ENCODE measurements at regions not wholly inside any gene's neighbourhood (a gene's known extent, or its start where the extent isn't known, plus 50 kb on each side); places are given as distances from the start of the nearest gene placed in this dataset.
"Not testable (repeated sequence)": the region's sequence is repeated elsewhere in the genome, so short reads cannot be mapped to it uniquely, and the experiment has no call there.

DNA sequence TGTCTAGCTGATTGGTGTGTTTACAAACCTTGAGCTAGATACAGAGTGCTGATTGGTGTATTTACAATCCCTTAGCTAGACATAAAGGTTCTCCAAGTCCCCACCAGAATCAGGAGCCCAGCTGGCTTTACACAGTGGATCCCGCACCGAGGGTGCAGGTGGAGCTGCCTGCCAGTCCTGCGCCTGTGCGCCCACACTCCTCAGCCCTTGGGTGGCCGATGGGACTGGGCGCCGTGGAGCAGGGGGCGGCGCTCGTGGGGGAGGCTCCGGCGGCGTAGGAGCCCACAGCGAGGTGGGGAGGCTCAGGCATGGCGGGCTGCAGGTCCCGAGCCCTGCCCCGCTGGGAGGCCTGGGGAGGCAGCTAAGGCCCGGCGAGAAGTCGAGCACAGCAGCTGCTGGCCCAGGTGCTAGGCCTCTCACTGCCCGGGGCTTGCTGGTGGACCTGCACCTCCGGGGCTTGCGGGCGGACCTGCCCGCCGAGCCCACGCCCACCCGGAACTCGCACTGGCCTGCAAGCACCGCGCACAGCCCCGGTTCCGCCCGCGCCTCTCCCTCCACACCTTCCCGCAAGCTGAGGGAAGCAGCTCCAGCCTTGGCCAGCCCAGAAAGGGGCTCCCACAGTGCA, 51.0 kb upstream of the CDYL start:
- DNase-seq (ENCODE audit: low spot score) = peak; percentile 4

DNA sequence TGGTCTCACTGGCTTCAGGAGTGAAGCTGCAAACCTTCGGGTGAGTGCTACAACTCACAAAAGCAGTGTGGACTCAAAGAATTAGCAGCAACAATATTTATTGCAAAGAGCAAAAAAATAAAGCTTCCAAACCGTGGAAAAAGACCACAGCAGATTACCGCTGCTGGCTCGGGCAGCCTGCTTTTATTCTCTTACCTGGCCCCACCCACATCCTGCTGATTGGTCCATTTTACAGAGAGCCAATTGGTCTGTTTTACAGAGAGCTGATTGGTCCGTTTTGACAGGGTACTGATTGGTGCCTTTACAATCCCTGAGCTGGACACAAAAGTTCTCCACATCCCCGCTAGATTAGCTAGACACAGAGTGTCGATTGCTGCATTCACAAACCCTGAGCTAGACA, 51.5 kb upstream of the CDYL start:
- DNase-seq (ENCODE audit: low spot score) = not testable (repeated sequence)

DNA sequence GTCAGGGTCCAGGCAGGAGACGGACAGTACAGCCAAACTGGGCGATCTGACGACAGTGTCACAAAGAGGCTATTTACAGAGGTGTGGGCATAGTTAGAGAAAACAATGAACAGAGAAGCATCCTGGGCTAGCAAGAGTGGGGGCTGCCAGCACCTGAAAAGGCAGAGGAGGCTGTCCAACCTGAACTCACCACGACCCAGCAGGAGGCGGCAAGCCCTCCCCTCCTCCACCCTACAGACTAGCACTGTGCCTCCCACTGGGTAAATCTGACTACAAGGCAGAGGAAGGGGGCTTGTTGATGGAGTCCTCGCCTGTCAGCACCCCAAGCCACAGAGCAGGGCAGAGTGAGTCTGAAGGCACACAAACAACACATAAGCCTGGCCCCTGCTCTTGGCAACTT, 52.8 kb upstream of the CDYL start:
- no peak for DNase-seq (ENCODE audit: low spot score)

DNA sequence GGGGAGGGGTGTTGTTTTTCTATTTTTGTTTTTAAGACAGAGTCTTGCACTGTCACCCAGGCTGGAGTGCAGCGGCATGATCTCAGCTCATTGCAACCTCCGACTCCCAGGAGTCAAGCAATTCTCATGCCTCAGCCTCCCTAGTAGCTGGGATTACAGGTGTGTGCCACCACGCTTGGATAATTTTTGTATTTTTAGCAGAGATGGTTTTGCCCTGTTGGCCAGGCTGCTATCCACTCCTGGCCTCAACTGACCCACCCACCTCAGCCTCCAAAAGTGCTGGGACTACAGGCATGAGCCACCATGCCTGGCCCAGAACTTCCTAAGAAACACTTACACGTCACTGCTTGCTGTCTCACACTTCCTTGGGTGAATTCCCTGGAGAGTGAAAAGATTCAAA, 54.8 kb upstream of the CDYL start:
- not testable (repeated sequence) for DNase-seq (ENCODE audit: low spot score)

DNA sequence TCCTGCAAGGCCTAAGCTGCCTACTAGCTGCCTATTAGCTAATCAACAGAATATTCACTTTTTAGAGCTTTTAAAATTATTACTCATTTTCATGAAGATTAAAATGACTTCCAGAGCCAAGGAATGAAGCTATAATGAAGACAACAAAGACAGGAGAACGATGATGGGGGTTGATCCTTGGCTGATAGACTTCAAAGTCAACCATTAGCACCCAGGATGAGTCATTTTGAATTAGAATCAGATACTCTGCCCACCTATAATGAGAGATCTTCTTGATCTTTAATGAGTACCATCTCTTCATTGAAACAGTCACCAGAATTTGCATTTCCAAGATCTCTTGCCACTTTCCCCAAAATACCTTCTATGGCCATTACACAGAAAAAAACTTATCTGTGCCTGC, 56.7 kb upstream of the CDYL start:
- DNase-seq (ENCODE audit: low spot score) = no peak

DNA sequence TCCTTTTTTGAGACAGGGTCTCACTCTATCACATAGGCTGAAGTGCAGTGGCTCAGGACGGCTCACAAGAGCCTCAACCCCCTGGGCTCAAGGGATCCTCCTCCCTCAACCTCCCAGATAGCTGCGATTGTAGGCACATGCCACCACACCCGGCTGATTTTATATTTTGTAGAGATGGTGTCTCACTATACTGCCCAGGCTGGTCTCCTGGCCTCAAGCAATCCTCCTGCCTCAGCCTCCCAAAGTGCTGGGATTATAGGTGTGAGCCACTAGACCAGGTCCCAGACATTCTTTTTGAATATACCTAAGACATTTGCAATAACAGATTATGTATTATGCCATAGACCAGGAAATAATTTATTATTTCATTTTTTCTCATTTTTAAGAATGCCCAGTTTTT, 58.3 kb upstream of the CDYL start:
- DNase-seq (ENCODE audit: low spot score) = no peak

DNA sequence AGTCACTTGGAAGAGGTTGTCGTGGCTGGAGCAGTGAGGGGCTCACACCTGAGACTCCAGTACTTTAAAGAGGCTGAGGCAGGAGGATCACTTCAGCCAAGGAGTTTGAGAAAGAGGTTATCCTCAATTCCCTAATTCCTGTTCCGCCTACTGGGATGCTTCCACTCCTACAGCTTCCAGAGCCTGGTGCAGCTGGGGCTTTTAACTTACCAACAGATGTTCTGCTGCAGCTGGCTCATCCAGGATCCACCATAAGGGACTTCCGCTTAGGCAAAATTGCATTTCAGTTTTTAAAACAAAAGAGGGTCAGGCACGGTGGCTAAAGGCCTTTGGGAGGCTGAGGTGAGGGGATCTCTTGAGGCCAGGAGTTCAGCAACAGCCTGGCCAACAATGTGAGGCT, 59.1 kb upstream of the CDYL start:
- DNase-seq (ENCODE audit: low spot score) = no peak

DNA sequence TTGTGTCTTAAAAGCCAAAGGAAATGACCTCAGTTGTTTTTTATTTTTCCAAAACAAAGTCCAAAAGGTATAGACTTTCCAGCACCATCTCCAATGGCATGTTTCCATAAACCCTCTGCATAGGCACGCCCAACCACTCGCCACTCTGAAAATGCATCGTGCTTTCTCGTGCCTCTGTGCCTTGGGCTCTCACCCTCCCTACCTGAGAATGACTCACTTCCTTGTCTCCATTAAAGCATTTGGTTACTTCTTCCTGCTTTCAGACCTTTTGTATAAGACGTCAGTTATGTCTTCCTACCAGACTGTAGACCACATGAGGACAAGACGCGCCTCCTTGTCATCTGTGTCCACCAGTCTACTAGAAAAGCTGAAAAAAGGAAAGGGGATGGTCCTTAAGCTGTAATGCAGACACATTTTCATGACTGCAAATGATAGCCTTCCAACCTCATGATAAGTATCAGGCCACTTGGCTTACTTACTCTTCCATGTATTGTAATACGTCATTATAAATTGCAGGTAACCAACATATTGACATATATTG, 61.2 kb upstream of the CDYL start:
- no peak for DNase-seq (ENCODE audit: low spot score)

DNA sequence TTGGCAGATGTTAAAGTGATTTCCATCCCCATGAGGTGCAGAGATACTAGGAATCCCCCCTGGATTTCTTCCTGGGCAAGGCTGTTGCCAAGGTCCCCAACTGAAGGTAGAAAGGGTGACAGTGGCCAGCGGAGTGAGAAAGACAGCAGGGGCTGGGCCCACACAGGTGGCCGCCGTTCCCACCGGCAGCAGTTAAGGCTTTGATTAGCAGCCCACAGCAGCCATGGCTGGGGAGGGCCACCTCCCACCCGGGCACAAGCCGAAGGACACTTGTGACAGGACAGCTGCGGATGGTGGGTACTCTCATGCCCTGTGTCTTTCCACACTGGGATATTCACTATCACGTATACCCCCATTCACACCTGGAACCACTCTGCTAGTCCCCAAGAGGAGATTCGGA, 63.9 kb upstream of the CDYL start:
- no peak for DNase-seq (ENCODE audit: low spot score)

DNA sequence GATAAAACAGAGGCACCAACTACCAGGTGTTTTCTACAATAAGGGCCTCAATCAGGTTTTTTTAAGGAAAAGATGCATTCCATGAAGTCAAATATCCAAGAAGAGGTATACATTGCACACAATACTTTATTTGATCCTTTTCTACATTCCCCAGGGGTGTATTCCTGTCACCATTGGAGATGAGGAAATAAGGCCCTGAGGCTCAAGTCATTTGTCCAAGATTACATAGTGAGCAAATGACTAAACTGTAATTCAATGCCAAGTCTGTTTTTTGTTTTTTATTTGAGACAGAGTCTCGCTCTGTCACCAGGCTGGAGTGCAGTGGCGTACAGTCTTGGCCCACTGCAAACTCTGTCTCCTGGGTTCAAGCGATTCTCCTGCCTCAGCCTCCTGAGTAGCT, 69.2 kb upstream of the CDYL start:
- no peak for DNase-seq (ENCODE audit: low spot score)

DNA sequence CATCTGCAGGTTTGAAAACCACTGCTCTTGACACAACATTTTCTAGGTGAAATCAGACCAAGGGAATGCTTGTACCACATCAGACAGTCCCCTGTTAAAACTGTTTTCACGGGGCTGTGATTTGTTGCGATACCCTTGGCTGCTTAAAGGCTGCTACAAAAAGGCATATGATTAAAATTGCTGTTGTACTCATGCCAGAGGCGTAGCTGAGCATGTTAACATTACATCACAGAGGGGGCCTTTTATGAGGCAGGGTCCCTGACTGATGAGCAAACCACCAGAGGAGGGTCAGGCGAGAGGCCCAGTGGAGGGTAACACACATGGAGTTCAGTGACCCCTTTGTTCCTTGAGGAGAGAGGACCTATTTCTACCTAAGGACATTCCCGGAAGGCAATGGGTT, 70.4 kb upstream of the CDYL start:
- DNase-seq (ENCODE audit: low spot score) = no peak

DNA sequence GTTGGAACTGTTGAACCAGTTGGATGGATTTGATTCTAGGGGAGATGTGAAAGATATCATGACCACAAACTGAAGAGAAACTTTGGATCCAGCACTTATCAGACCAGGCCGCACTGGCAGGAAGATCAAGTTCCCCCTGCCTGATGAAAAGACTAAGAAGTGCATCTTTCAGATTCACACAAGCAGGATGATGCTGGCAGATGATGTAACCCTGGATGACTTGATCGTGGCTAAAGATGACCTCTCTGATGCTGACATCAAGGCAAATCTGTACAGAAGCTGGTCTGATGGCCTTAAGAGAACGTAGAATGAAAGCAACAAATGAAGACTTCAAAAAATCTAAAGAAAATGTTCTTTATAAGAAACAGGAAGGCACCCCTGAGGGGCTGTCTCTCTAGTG, 72.8 kb upstream of the CDYL start:
- DNase-seq (ENCODE audit: low spot score) = no peak

DNA sequence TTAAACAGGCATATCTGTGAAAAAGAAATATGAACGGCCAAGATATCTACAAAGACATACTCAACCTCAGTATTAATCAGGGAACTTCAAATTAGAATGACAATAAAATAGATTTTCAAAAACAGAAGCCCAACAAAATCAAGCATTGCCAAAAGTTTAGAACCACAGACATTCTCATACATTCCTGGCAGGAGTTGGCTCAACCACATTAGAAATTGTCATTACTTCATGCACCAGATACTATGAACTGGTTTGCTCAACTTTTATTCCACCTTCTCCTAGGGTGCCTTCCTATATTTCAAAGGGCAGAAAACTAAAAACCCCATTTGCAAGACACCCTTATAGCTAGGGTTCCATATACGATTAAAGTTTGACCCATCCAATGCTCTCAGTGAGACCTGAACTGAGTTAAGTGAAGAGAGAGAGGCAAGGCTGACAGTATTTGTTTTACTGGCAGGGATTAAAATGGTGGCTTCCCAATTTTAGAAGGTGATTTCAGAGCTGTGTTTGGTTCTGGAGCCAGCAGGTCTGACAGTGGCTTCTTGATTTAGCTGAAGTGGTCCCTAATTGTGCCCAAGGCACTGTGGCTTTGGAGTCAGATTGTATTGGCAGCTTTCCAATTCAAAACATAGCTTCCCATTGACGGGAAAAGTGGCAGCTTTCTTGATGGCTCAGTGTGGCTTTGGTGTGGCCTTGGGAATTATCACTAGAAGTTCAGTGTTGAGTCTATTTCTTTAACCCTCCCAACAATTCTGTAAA, 77.1 kb upstream of the CDYL start:
- DNase-seq (ENCODE audit: low spot score) = no peak

DNA sequence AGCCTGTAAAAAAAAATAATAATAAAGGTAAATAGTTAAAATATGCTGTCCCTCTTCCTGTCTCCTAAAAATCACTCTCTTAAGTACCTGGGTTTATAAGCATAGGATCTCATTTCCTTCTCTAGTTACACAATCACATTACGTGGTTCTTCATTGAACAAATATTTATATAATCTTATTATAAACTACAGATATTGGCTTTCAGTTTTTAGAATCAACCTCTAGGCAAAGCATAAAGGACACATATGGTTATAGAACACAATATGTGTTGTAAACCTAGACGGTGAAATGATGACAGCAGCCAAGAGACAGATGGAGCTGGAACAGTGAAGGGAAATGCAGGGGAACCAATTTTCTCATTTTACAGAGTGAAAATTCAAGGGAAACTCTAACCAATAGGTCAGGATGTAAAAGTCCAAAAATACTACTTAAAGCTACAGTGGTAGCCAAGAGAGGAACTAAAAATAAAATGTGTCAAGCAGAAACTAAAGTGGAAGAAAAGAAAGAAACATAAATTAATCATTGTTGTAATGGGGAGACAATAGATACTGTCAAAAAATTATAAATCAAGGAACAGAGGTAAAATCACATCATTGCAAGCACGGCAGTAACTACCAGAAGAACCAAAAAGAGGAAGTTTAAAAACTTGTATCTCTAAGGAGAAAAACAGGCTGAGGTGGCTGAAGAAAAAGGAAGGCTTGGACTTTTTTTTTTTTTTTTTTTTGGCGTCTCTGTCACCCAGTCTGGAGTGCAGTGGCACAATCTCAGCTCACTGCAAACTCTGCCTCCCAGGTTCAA, 82.8 kb upstream of the CDYL start:
- peak; percentile 34 for DNase-seq (ENCODE audit: low spot score)

DNA sequence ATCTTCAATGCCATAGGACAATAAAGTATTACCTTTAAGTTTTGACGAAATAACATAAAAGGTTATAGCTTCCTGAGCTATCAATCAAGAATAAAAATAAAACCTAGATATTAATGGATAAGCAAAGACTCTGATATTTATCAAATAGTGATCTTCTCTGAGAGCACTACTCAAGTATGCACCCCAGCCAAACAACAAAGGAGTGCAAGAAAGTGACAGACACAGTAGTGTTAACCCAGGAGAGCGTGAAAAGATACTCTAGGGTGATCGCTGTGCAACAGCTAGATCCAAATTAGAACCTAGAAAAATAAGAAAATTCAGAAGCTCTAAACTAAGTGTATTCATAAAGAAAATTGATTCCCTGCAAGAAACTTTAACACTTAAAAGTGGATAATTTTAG, 83.5 kb upstream of the CDYL start:
- DNase-seq (ENCODE audit: low spot score) = no peak

DNA sequence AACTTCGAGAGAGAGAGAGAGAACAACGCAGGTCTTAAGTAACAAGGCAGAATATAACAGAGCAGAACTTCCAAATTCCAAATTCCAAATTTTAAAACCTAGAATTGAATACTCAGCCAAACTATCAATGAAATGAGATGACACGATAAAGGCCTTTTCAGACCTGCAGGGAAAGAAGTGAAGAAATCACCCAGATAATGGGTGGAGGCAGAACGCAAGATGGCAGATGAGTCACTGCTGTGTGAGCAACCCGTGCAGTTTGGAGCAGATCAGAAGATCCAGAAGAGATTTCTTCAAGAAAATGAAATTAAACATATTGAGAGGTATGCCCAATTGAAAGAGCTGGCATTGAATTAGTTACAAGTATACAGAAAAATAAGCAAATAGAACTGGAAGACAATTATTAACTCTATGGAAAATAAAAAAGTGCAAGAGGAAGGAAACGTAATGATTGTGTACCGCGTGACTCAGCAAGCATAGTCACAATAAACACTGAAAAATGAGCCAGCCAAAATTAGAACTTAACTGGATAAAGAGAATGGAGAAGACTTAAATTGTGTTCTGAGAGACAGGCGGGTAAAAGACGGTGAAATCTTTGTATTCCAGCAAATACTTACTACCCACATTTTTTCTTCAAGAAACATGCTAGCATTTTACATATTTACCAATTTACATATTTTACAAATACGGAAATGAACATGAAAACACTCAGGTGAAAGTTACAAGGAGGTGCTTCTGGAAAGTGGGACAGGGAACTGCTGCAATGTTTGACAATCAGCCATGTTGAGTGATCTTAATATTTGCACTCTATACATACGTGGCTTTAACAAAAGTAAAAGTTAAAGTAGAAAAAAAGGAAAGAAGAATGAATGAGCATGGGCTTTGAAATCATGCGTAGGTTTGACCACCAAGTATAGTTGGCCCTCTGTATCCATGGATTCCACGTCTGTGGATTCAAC, 87.9 kb upstream of the CDYL start:
- no peak for DNase-seq (ENCODE audit: low spot score)

DNA sequence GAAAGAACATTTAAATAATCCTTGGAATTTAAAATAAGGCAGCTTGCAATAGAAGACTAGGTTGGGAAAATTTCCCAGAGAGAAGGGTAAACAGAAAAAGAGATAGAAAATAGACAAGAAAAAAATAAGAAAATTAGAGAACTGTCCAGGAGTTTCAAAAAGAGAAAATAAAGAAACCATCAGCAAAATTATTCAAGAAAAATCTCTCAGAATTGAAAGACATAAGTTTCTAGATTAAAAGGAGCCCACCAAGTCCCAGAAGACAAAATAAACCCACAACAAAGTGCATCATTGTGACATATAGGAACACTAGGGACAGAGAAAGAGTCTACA, 88.6 kb upstream of the CDYL start:
- no peak for DNase-seq (ENCODE audit: low spot score)

DNA sequence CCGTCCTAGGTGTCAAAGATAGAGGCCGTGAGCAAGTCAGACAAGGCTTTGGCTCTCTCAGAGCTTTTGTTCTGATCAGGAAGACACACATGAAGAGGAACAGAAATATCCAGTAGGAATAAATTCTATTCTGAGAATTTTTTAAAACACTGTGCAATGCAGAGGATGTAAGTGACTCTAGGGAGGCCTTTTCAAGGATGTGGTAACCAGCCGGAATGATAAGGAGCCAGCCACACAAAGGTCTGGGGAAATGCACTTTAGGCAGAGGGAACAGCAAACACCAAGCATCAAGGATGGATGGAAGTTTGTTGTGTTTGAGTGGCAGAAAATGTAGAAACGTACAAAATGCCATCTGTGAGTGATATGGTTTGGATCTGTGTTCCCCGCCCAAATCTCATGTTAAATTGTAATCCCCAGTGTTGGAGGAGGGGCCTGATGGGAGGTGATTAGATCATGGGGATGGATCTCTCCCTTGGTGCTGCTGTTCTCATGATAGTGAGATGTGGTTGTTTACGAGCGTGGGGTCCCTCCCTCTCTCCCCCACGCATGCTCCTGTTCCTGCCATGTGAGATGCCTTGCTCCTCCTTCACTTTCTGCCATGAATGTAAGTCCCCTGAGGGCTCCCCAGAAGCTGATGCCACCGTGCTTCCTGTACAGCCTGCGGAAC, 93.6 kb upstream of the CDYL start:
- DNase-seq (ENCODE audit: low spot score) = no peak

DNA sequence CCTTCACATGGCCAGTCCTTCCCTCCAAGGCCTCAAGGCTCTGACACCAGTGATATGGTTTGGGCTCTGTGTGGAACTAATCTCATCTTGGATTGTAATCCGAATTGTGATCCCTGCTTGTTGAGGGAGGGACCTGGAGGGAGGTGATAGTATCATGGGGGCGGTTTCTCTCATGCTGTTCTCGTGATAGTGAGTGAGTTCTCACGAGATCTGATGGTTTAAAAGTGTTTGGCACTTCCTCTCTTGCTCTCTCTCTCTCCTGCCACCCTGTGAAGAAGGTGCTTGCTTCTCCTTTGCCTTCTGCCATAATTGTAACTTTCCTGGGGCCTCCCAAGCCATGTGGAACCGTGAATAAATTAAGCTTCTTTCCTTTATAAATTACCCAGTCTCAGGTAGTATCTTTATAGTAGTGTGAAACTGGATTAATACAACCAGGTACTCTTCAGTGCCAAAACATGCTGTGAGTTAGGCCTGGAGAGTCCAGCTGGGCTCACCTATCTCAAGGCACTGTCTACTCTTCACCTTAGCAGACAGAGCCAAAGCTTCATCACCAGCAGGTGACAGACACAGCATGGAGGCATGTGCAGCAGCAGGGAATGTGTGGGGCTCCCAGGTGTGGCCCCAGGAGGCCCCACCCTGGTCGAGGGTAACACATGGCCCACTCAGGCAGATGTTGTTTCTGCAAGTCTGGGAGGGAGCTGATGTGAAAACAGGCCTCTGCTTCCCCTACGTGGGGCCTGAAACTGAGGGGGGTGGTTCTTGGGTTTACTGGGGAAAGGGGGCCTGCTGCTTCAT, 97.5 kb upstream of the CDYL start:
- no peak for DNase-seq (ENCODE audit: low spot score)

DNA sequence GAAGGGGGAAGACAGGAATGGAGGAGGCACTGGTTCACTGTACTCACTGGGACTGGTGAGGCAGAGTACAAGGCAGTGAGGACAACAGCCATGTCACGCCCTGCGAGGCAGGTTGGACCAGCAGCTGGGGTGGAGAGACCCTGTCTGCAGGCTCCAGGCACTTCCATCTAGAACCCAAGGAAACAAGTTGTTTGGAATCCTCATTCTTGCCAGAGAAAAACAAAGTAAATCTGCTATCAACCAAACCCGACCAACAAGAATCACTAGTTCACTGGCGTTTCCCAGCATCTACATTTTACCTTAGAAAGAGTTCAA, 98.5 kb upstream of the CDYL start:
- DNase-seq (ENCODE audit: low spot score) = no peak

All from cerebellar cortex (tissue), 1 donor.